ENCODE measurements at regions not wholly inside any gene's neighbourhood (a gene's known extent, or its start where the extent isn't known, plus 50 kb on each side); places are given as distances from the start of the nearest gene placed in this dataset.

DNA sequence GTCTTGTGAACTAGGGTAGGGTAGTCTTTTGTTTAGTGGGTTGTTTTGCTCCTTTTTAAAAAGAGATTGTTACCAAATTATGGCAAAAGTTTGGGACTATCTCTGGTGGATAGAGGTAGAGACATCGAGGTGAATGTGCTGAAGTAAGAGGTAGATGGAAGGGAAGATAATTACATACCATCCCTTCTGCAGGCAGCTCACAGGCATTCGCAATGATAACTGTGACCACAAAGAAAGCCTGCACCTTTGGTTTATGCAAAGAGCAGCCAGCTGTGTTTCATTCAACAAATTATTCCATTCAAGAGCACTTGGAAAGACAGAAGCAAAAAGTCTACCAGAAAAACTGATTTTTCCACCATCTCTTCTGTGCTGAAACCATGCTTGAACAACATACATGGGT is 155.6 kb downstream of the GATB start:
- Histone ChIP-seq H3K36me3 (ENCODE audit: insufficient read depth, low read length, poor library complexity, severe bottlenecking) (no peaks in the 10 kb centered on the region), H3K9me3 (ENCODE audit: low read depth, low read length, poor library complexity, severe bottlenecking) (no peaks in the 10 kb centered on the region), H3K4me3 (ENCODE audit: low read depth, low read length, poor library complexity, severe bottlenecking) (no peak overlapping the region), H3K27ac (ENCODE audit: low read depth, low read length, poor library complexity, severe bottlenecking) (no peak overlapping the region), H3K4me1 (ENCODE audit: insufficient read depth, low read length, poor library complexity, severe bottlenecking) (no peaks in the 10 kb centered on the region), H3K27me3 (replicated peaks; ENCODE audit: insufficient read depth, low read depth, low read length, poor library complexity) (no peaks in the 10 kb centered on the region)
- ChIA-PET POLR2A (ENCODE audit: low non-redundant PET) (no interaction called here), CTCF (no interaction called here)
- TF ChIP-seq, protein P1, sequence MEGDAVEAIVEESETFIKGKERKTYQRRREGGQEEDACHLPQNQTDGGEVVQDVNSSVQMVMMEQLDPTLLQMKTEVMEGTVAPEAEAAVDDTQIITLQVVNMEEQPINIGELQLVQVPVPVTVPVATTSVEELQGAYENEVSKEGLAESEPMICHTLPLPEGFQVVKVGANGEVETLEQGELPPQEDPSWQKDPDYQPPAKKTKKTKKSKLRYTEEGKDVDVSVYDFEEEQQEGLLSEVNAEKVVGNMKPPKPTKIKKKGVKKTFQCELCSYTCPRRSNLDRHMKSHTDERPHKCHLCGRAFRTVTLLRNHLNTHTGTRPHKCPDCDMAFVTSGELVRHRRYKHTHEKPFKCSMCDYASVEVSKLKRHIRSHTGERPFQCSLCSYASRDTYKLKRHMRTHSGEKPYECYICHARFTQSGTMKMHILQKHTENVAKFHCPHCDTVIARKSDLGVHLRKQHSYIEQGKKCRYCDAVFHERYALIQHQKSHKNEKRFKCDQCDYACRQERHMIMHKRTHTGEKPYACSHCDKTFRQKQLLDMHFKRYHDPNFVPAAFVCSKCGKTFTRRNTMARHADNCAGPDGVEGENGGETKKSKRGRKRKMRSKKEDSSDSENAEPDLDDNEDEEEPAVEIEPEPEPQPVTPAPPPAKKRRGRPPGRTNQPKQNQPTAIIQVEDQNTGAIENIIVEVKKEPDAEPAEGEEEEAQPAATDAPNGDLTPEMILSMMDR (conservative IDR thresholded peaks at IDR 0.05; ENCODE audit: low read depth, low read length): no peak
- no peak for TF ChIP-seq EZH2 (IDR thresholded peaks at IDR 0.05; ENCODE audit: borderline replicate concordance, low read depth, low read length, poor library complexity, severe bottlenecking)
- BruUV-seq (replicated peaks): no TSS peak
- intact Hi-C loops (cut with micrococcal nuclease; ENCODE audit: unreplicated experiment): loop anchor here (2.0 kb wide), 2 partner anchors 242 to 488 kb away; no protein-coding TSS in a partner anchor
- no peak for DNase-seq (ENCODE audit: low spot score)

DNA sequence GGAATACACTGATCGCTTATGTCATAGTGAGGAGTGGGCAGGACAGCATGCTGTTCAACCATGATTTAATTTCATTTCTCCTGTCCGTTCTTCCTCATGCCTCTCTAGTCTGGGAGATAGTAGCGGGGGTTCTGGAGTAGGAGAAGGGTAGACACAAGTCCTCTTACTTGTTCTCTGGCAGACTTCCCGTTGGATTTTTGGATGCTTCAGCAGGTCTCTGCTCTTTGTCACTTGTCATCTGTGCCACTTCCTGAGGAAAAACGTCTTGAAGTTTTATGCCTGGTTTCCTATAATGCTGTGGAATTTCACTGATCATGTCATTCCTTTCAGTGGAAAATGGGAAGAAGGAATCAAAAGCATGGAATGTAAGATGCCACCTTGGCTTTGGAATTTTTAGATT is 154.7 kb downstream of the GATB start:
- Histone ChIP-seq H3K4me3 (ENCODE audit: low read depth, low read length, poor library complexity, severe bottlenecking) (no peak overlapping the region), H3K4me1 (ENCODE audit: insufficient read depth, low read length, poor library complexity, severe bottlenecking) (no peaks in the 10 kb centered on the region), H3K36me3 (ENCODE audit: insufficient read depth, low read length, poor library complexity, severe bottlenecking) (no peaks in the 10 kb centered on the region), H3K27me3 (replicated peaks; ENCODE audit: insufficient read depth, low read depth, low read length, poor library complexity) (no peaks in the 10 kb centered on the region), H3K27ac (ENCODE audit: low read depth, low read length, poor library complexity, severe bottlenecking) (no peak overlapping the region), H3K9me3 (ENCODE audit: low read depth, low read length, poor library complexity, severe bottlenecking) (no peaks in the 10 kb centered on the region)
- CTCF ChIA-PET: no interaction called here
- BruUV-seq (replicated peaks): no TSS peak
- TF ChIP-seq, protein P1 (conservative IDR thresholded peaks at IDR 0.05; ENCODE audit: low read depth, low read length): no peak
- TF ChIP-seq EZH2 (IDR thresholded peaks at IDR 0.05; ENCODE audit: borderline replicate concordance, low read depth, low read length, poor library complexity, severe bottlenecking): no peak
- POLR2A ChIA-PET (ENCODE audit: low non-redundant PET): no interaction called here
- DNase-seq (ENCODE audit: low spot score): no peak
- intact Hi-C loops (cut with micrococcal nuclease; ENCODE audit: unreplicated experiment): no loop called here

DNA sequence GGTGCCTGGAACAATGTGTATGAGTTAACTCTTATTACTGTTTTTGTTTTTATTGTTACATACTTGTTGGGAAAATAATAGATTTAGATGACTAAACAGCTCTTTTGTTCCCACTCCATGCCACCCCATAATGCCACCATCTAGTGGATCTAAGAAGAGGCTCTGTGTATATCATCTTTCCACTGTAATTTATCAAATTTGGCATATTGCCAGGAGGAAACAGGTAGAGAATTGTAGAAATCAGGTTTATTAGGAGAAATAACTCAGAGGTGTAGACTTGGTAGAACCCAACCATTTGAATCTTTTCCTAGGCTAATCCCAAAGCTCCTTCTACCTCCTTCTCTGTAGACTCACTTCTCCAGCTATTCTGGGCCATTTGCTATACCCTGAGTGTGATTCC is 150.6 kb downstream of the GATB start:
- DNase-seq (ENCODE audit: low spot score): no peak
- TF ChIP-seq EZH2 (IDR thresholded peaks at IDR 0.05; ENCODE audit: borderline replicate concordance, low read depth, low read length, poor library complexity, severe bottlenecking): no peak
- TF ChIP-seq, protein P1 (conservative IDR thresholded peaks at IDR 0.05; ENCODE audit: low read depth, low read length): no peak
- no peaks in the 10 kb centered on the region for H3K27me3 ChIP-seq (replicated peaks; ENCODE audit: insufficient read depth, low read depth, low read length, poor library complexity)
- H3K36me3 ChIP-seq (ENCODE audit: insufficient read depth, low read length, poor library complexity, severe bottlenecking): no peaks in the 10 kb centered on the region
- intact Hi-C loops (cut with micrococcal nuclease; ENCODE audit: unreplicated experiment): loop anchor here (5.0 kb wide), 1 partner anchor 333 kb away; the partner anchor contains the start of gene PRSS48
- no peak overlapping the region for H3K27ac ChIP-seq (ENCODE audit: low read depth, low read length, poor library complexity, severe bottlenecking)
- POLR2A ChIA-PET (ENCODE audit: low non-redundant PET): no interaction called here
- no peaks in the 10 kb centered on the region for H3K4me1 ChIP-seq (ENCODE audit: insufficient read depth, low read length, poor library complexity, severe bottlenecking)
- H3K9me3 ChIP-seq (ENCODE audit: low read depth, low read length, poor library complexity, severe bottlenecking): no peaks in the 10 kb centered on the region
- no TSS peak for BruUV-seq (replicated peaks)
- CTCF ChIA-PET: no interaction called here
- H3K4me3 ChIP-seq (ENCODE audit: low read depth, low read length, poor library complexity, severe bottlenecking): no peak overlapping the region

Measured in A673 (cell line).